ENCODE measurements at regions not wholly inside any gene's neighbourhood (a gene's known extent, or its start where the extent isn't known, plus 50 kb on each side); places are given as distances from the start of the nearest gene placed in this dataset.

GRCh38 chr6:41423002-41423401 is 87.6 kb downstream of the NCR2 start:
- TF ChIP-seq POLR2A (IDR thresholded peaks at IDR 0.05) (no peak), CTCF (IDR thresholded peaks at IDR 0.05) (no peak)
